HL-60 (cell line): ENCODE measurements at regions not wholly inside any gene's neighbourhood (a gene's known extent, or its start where the extent isn't known, plus 50 kb on each side); places are given as distances from the start of the nearest gene placed in this dataset.

Source experiments
- CTCF ChIP-seq: IDR thresholded peaks from one replicate; pipeline ENCODE4 v1.5.1; 2011; ENCODE audit warnings: low read length, control low read depth, inconsistent platforms; ENCODE audit not compliant: insufficient read depth
- POLR2AphosphoS5 ChIP-seq: IDR thresholded peaks from 2 replicates; pipeline ENCODE4 v1.6.1; 2012; ENCODE audit warnings: low read depth
- SPI1 ChIP-seq: IDR thresholded peaks from 2 replicates; pipeline ENCODE4 v1.6.1; 2012; ENCODE audit warnings: low read depth, mild to moderate bottlenecking, borderline replicate concordance

GRCh38 chr7:106169821-106170610, 57.9 kb upstream of the SYPL1 start:
- TF ChIP-seq POLR2AphosphoS5 = no peak
- TF ChIP-seq SPI1 = no peak
- TF ChIP-seq CTCF = no peak
